AG04450 (cell line): ENCODE measurements at regions not wholly inside any gene's neighbourhood (a gene's known extent, or its start where the extent isn't known, plus 50 kb on each side); places are given as distances from the start of the nearest gene placed in this dataset.
"Not testable (repeated sequence)": the region's sequence is repeated elsewhere in the genome, so short reads cannot be mapped to it uniquely, and the experiment has no call there.

Experiments used
- CTCF ChIA-PET: fragments of 300-600, 350-600 bp; formaldehyde crosslinking; extraction: SDS; loops from one replicate; lab custom pipeline; 2022; ENCODE audit warnings: antibody characterized with exemption, inconsistent platforms; lab: Charles Lee
- POLR2A ChIA-PET: fragments of 350-600 bp; formaldehyde crosslinking; extraction: SDS; loops from one replicate; lab custom pipeline; 2021; ENCODE audit warnings: antibody characterized with exemption, inconsistent platforms; lab: Yijun Ruan, JAX
- DNase-seq: peaks from one replicate; pipeline ENCODE4 v3.0.0-alpha.2; 2011; ENCODE audit warnings: low read depth, low spot score
- H3K27ac ChIP-seq: one replicate; pipeline ENCODE4 v1.5.1; 2012; ENCODE audit warnings: low read depth, low read length, control low read depth
- H3K27me3 ChIP-seq: one replicate; pipeline ENCODE4 v1.6.0; 2012; ENCODE audit warnings: low read length; ENCODE audit not compliant: control insufficient read depth, insufficient read depth
- H3K4me3 ChIP-seq: 2 replicates; pipeline ENCODE4 v1.5.1; 2011; ENCODE audit warnings: mild to moderate bottlenecking, low read depth, low read length, control low read depth
- H3K9me3 ChIP-seq: 2 replicates; pipeline ENCODE4 v1.5.1; 2012; ENCODE audit warnings: low read length; ENCODE audit not compliant: control insufficient read depth, insufficient read depth
- CTCF ChIP-seq: IDR thresholded peaks from 2 replicates; pipeline ENCODE4 v1.5.1; 2011; ENCODE audit warnings: low read depth, low read length, control low read depth, inconsistent platforms

- no peak for DNase-seq
- ChIA-PET CTCF (interaction anchor here (1.1 kb wide), 1 partner anchor 83 kb away, joined by 4 read pairs; no protein-coding TSS in a partner anchor), POLR2A (no interaction called here)
- no peaks in the 10 kb centered on the region for H3K27me3 ChIP-seq
- TF ChIP-seq CTCF: no peak
- H3K27ac ChIP-seq: no peak overlapping the region
- H3K4me3 ChIP-seq: no peak overlapping the region
- no peaks in the 10 kb centered on the region for H3K9me3 ChIP-seq
Measured at GRCh38 chr5:168137265-168137664, 154.2 kb upstream of the WWC1 start.

GRCh38 chr5:168140241-168140640 is 151.2 kb upstream of the WWC1 start:
- TF ChIP-seq CTCF: no peak
- H3K27me3 ChIP-seq: no peaks in the 10 kb centered on the region
- no peaks in the 10 kb centered on the region for H3K9me3 ChIP-seq
- H3K27ac ChIP-seq: no peak overlapping the region
- CTCF ChIA-PET: no interaction called here
- H3K4me3 ChIP-seq: no peak overlapping the region
- POLR2A ChIA-PET: no interaction called here
- DNase-seq: no peak

GRCh38 chr5:168142402-168142801 is 149.0 kb upstream of the WWC1 start:
- POLR2A ChIA-PET: no interaction called here
- CTCF ChIA-PET: no interaction called here
- H3K27me3 ChIP-seq: no peaks in the 10 kb centered on the region
- no peak overlapping the region for H3K27ac ChIP-seq
- no peaks in the 10 kb centered on the region for H3K9me3 ChIP-seq
- TF ChIP-seq CTCF: no peak
- no peak overlapping the region for H3K4me3 ChIP-seq
- no peak for DNase-seq

- H3K4me3 ChIP-seq, POLR2A ChIA-PET, H3K9me3 ChIP-seq, H3K27ac ChIP-seq, DNase-seq, H3K27me3 ChIP-seq: not testable (repeated sequence)
- CTCF ChIA-PET: interaction anchor here (0.7 kb wide), 2 partner anchors 420 to 598 kb away, joined by 3 to 4 read pairs; no protein-coding TSS in a partner anchor
Measured at GRCh38 chr5:168143521-168143920, 147.9 kb upstream of the WWC1 start.

- H3K4me3 ChIP-seq: no peak overlapping the region
- H3K9me3 ChIP-seq: no peaks in the 10 kb centered on the region
- CTCF ChIA-PET: no interaction called here
- POLR2A ChIA-PET: no interaction called here
- DNase-seq: no peak
- no peak for TF ChIP-seq CTCF
- no peaks in the 10 kb centered on the region for H3K27me3 ChIP-seq
- H3K27ac ChIP-seq: no peak overlapping the region
Measured at GRCh38 chr5:168147106-168147505, 144.3 kb upstream of the WWC1 start.
